ENCODE measurements at regions not wholly inside any gene's neighbourhood (a gene's known extent, or its start where the extent isn't known, plus 50 kb on each side); places are given as distances from the start of the nearest gene placed in this dataset.

DNA sequence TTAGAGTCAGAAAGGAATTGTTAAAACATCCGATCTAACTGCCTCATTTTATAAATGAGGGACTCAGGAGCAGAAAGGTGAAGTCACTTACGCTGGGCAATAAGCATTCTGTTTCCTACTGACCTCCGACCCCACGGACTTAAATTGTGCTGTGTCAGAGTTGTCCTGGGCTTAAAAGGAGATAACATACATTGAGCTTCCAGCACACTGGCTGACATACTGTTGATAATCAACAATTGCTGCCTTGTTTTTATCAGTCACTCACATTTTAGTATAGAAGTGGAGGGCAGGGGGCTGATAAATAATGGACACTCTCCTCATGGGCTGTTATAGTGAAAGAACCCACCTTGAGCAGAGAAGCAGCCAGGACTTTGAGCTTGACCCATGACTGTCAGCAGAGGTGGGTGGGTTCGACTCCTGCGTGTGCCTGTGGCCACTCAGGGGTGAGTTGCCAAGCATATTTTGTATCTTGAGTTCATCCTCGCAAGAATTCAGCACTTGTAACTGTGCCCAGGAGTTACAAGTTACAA is 166.5 kb upstream of the JARID2 start:
- Histone ChIP-seq H3K9me2 (ENCODE audit: insufficient read depth, low read length) (no peaks in the 10 kb centered on the region), H3K4me3 (ENCODE audit: low read depth, low read length, poor library complexity, severe bottlenecking) (no peak overlapping the region), H2AFZ (ENCODE audit: low read length) (no peak overlapping the region), H4K20me1 (ENCODE audit: insufficient read depth, low read length) (no peaks in the 10 kb centered on the region), H3K36me3 (ENCODE audit: insufficient read depth, low read length) (no peaks in the 10 kb centered on the region), H3K4me2 (ENCODE audit: low read length) (no peak overlapping the region), H3K79me2 (ENCODE audit: insufficient read depth, low read depth, low read length) (no peaks in the 10 kb centered on the region), H3K9me3 (ENCODE audit: low read length) (no peaks in the 10 kb centered on the region), H3K4me1 (ENCODE audit: insufficient read depth, low read length, poor library complexity, severe bottlenecking) (no peaks in the 10 kb centered on the region), H3K27ac (ENCODE audit: low read depth, low read length, poor library complexity, severe bottlenecking) (no peak overlapping the region)
- no TSS peak for BruUV-seq (replicated peaks)
- DNase-seq (ENCODE audit: low spot score): no peak
- intact Hi-C loops (cut with micrococcal nuclease; ENCODE audit: unreplicated experiment): no loop called here
- ChIA-PET POLR2A (no interaction called here), CTCF (ENCODE audit: unreplicated experiment) (no interaction called here)
- TF ChIP-seq, protein P1, sequence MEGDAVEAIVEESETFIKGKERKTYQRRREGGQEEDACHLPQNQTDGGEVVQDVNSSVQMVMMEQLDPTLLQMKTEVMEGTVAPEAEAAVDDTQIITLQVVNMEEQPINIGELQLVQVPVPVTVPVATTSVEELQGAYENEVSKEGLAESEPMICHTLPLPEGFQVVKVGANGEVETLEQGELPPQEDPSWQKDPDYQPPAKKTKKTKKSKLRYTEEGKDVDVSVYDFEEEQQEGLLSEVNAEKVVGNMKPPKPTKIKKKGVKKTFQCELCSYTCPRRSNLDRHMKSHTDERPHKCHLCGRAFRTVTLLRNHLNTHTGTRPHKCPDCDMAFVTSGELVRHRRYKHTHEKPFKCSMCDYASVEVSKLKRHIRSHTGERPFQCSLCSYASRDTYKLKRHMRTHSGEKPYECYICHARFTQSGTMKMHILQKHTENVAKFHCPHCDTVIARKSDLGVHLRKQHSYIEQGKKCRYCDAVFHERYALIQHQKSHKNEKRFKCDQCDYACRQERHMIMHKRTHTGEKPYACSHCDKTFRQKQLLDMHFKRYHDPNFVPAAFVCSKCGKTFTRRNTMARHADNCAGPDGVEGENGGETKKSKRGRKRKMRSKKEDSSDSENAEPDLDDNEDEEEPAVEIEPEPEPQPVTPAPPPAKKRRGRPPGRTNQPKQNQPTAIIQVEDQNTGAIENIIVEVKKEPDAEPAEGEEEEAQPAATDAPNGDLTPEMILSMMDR (conservative IDR thresholded peaks at IDR 0.05; ENCODE audit: low read length): no peak
- no peak for TF ChIP-seq EZH2phosphoT487 (IDR thresholded peaks at IDR 0.05; ENCODE audit: borderline replicate concordance, low read depth, low read length)

DNA sequence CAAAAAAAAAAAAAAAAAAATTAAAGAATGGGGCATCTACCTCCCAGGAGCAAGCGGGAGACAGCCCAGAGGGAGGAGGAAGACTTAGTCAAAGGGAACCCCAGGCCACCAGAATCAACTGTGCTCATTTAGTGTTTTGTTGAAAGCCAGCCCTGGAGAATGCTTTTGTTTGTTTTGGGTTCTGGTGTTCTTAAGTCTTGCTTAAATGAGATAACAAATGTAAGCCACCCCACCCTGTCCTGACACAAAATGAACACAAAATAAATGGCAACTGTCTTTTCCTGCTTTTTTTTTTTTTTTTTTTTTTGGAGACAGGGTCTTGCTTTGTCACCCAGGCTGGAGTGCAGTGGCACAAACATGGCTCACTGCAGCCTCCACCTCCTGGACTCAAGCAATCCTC is 165.0 kb upstream of the JARID2 start:
- H4K20me1 ChIP-seq (ENCODE audit: insufficient read depth, low read length): no peaks in the 10 kb centered on the region
- H3K4me3 ChIP-seq (ENCODE audit: low read depth, low read length, poor library complexity, severe bottlenecking): no peak overlapping the region
- no peak for DNase-seq (ENCODE audit: low spot score)
- POLR2A ChIA-PET: no interaction called here
- TF ChIP-seq, protein P1 (conservative IDR thresholded peaks at IDR 0.05; ENCODE audit: low read length): no peak
- TF ChIP-seq EZH2phosphoT487 (IDR thresholded peaks at IDR 0.05; ENCODE audit: borderline replicate concordance, low read depth, low read length): no peak
- intact Hi-C loops (cut with micrococcal nuclease; ENCODE audit: unreplicated experiment): no loop called here
- no peak overlapping the region for H3K4me2 ChIP-seq (ENCODE audit: low read length)
- no peaks in the 10 kb centered on the region for H3K36me3 ChIP-seq (ENCODE audit: insufficient read depth, low read length)
- H3K9me2 ChIP-seq (ENCODE audit: insufficient read depth, low read length): no peaks in the 10 kb centered on the region
- no peak overlapping the region for H3K27ac ChIP-seq (ENCODE audit: low read depth, low read length, poor library complexity, severe bottlenecking)
- H3K4me1 ChIP-seq (ENCODE audit: insufficient read depth, low read length, poor library complexity, severe bottlenecking): no peaks in the 10 kb centered on the region
- H3K79me2 ChIP-seq (ENCODE audit: insufficient read depth, low read depth, low read length): no peaks in the 10 kb centered on the region
- BruUV-seq (replicated peaks): no TSS peak
- CTCF ChIA-PET (ENCODE audit: unreplicated experiment): no interaction called here
- no peak overlapping the region for H2AFZ ChIP-seq (ENCODE audit: low read length)
- no peaks in the 10 kb centered on the region for H3K9me3 ChIP-seq (ENCODE audit: low read length)

DNA sequence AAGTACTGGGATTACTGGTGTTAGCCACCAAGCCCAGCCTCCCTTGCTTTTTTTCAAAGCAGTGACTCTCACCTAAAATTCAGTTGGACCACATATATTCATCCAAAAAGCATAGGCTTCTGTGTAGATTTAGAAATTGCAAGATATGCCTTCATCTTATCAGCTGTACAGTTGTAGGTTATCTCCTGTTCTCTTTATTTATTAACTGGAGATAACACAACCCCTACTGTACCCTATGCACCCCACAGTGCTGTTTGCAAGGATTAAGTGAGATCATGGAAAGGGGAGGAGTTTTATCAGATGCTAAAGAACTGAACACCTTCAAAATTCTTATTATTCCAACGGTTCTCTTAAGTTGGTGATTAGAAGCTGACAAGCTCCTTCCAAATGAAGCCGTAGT is 164.4 kb upstream of the JARID2 start:
- Histone ChIP-seq H4K20me1 (ENCODE audit: insufficient read depth, low read length) (no peaks in the 10 kb centered on the region), H3K4me1 (ENCODE audit: insufficient read depth, low read length, poor library complexity, severe bottlenecking) (no peaks in the 10 kb centered on the region), H3K9me2 (ENCODE audit: insufficient read depth, low read length) (no peaks in the 10 kb centered on the region), H3K9me3 (ENCODE audit: low read length) (no peaks in the 10 kb centered on the region), H3K27ac (ENCODE audit: low read depth, low read length, poor library complexity, severe bottlenecking) (no peak overlapping the region), H3K79me2 (ENCODE audit: insufficient read depth, low read depth, low read length) (no peaks in the 10 kb centered on the region), H3K4me2 (ENCODE audit: low read length) (no peak overlapping the region), H3K36me3 (ENCODE audit: insufficient read depth, low read length) (no peaks in the 10 kb centered on the region), H3K4me3 (ENCODE audit: low read depth, low read length, poor library complexity, severe bottlenecking) (no peak overlapping the region), H2AFZ (ENCODE audit: low read length) (no peak overlapping the region)
- POLR2A ChIA-PET: no interaction called here
- no peak for DNase-seq (ENCODE audit: low spot score)
- CTCF ChIA-PET (ENCODE audit: unreplicated experiment): no interaction called here
- no TSS peak for BruUV-seq (replicated peaks)
- intact Hi-C loops (cut with micrococcal nuclease; ENCODE audit: unreplicated experiment): no loop called here
- TF ChIP-seq EZH2phosphoT487 (IDR thresholded peaks at IDR 0.05; ENCODE audit: borderline replicate concordance, low read depth, low read length): no peak
- TF ChIP-seq, protein P1 (conservative IDR thresholded peaks at IDR 0.05; ENCODE audit: low read length): no peak
